IPS DF 4.7 (cell line): ENCODE measurements at regions not wholly inside any gene's neighbourhood (a gene's known extent, or its start where the extent isn't known, plus 50 kb on each side); places are given as distances from the start of the nearest gene placed in this dataset.
"Not testable (repeated sequence)": the region's sequence is repeated elsewhere in the genome, so short reads cannot be mapped to it uniquely, and the experiment has no call there.

Source experiments
- DNase-seq: peaks from one replicate; pipeline ENCODE4 v3.0.0-alpha.2; 2013; ENCODE audit warnings: low spot score; ENCODE audit errors: extremely low read depth

- no peak for DNase-seq
These were observed 123.5 kb upstream of the BMPER start for GRCh38 chr7:33781796-33782195.

GRCh38 chr7:33784000-33784399, 121.3 kb upstream of the BMPER start:
- DNase-seq, result no peak

GRCh38 chr7:33788531-33788930, 116.8 kb upstream of the BMPER start:
- DNase-seq, result no peak

GRCh38 chr7:33789871-33790630, 115.3 kb upstream of the BMPER start:
- no peak for DNase-seq

GRCh38 chr7:33790746-33791145, 114.6 kb upstream of the BMPER start:
- DNase-seq, result no peak

- DNase-seq, result no peak
These were observed 113.3 kb upstream of the BMPER start for GRCh38 chr7:33792041-33792440.

- DNase-seq, result no peak
These were observed 112.7 kb upstream of the BMPER start for GRCh38 chr7:33792547-33793105.

GRCh38 chr7:33793616-33794015, 111.7 kb upstream of the BMPER start:
- no peak for DNase-seq

GRCh38 chr7:33794419-33794818, 110.9 kb upstream of the BMPER start:
- no peak for DNase-seq

GRCh38 chr7:33794959-33795358, 110.4 kb upstream of the BMPER start:
- DNase-seq, result no peak

GRCh38 chr7:33796538-33796937, 108.8 kb upstream of the BMPER start:
- DNase-seq, result no peak

- not testable (repeated sequence) for DNase-seq
These were observed 107.8 kb upstream of the BMPER start for GRCh38 chr7:33797512-33797911.

- no peak for DNase-seq
These were observed 106.5 kb upstream of the BMPER start for GRCh38 chr7:33798686-33799325.

- no peak for DNase-seq
These were observed 105.6 kb upstream of the BMPER start for GRCh38 chr7:33799766-33800165.

- no peak for DNase-seq
These were observed 102.7 kb upstream of the BMPER start for GRCh38 chr7:33802600-33802999.

- no peak for DNase-seq
These were observed 101.1 kb upstream of the BMPER start for GRCh38 chr7:33804140-33804660.

- no peak for DNase-seq
These were observed 99.6 kb upstream of the BMPER start for GRCh38 chr7:33805630-33806233.

GRCh38 chr7:33806298-33807154, 98.8 kb upstream of the BMPER start:
- no peak for DNase-seq

GRCh38 chr7:33807155-33807530, 98.2 kb upstream of the BMPER start:
- no peak for DNase-seq

GRCh38 chr7:33807779-33808482, 97.4 kb upstream of the BMPER start:
- no peak for DNase-seq

GRCh38 chr7:33809228-33809627, 96.1 kb upstream of the BMPER start:
- DNase-seq, result no peak
